ENCODE measurements at regions not wholly inside any gene's neighbourhood (a gene's known extent, or its start where the extent isn't known, plus 50 kb on each side); places are given as distances from the start of the nearest gene placed in this dataset.
"Not testable (repeated sequence)": the region's sequence is repeated elsewhere in the genome, so short reads cannot be mapped to it uniquely, and the experiment has no call there.

DNA sequence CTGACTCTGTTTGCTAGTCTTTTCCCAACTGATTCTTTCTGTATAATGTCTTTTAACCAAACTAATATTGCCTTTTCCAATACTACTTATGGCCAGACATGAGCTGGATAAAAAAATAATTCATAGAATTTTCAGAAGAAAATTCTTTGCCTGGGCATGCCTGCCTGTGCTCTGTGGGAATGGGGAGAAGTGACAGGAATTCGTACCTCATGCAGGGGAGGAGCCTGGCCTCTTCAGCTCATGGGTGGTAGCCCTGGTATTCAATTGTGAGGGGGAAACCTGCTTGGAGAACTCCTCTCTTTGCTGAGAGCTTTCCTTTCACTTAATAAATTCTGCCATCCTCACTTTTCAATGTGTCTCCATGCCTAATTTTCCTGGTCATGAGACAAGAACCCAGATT is 928.8 kb downstream of the FAM181B start:
- TF ChIP-seq, protein P1, sequence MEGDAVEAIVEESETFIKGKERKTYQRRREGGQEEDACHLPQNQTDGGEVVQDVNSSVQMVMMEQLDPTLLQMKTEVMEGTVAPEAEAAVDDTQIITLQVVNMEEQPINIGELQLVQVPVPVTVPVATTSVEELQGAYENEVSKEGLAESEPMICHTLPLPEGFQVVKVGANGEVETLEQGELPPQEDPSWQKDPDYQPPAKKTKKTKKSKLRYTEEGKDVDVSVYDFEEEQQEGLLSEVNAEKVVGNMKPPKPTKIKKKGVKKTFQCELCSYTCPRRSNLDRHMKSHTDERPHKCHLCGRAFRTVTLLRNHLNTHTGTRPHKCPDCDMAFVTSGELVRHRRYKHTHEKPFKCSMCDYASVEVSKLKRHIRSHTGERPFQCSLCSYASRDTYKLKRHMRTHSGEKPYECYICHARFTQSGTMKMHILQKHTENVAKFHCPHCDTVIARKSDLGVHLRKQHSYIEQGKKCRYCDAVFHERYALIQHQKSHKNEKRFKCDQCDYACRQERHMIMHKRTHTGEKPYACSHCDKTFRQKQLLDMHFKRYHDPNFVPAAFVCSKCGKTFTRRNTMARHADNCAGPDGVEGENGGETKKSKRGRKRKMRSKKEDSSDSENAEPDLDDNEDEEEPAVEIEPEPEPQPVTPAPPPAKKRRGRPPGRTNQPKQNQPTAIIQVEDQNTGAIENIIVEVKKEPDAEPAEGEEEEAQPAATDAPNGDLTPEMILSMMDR (IDR thresholded peaks at IDR 0.05): no peak
- Histone ChIP-seq H3K9me3 (no peaks in the 10 kb centered on the region), H3K27ac (no peak overlapping the region), H3K36me3 (no peaks in the 10 kb centered on the region), H3K4me3 (no peak overlapping the region), H3K4me1 (no peaks in the 10 kb centered on the region), H3K27me3 (ENCODE audit: low read depth) (no peaks in the 10 kb centered on the region)
- ATAC-seq (no peak), DNase-seq (no peak)
- intact Hi-C loops (cut with DNase I): no loop called here

DNA sequence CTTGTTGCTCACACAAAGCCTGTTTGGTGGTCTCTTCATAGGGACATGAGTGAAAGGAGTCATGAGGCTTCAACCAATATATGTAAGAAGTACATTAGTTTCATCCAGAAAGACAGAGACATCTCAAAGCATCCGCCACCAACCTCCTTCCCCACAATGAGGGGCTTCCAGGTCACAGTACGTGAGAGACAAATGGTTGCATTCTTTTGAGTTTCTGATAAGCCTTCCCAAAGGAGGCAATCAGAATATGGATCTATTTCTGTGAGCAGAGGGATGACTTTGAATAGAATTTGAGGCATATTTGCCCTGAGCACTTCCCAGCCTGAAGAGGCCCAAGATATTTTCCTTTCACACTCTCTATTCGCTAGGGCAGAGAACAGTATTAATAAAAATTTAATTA is 931.1 kb downstream of the FAM181B start:
- intact Hi-C loops (cut with DNase I): no loop called here

DNA sequence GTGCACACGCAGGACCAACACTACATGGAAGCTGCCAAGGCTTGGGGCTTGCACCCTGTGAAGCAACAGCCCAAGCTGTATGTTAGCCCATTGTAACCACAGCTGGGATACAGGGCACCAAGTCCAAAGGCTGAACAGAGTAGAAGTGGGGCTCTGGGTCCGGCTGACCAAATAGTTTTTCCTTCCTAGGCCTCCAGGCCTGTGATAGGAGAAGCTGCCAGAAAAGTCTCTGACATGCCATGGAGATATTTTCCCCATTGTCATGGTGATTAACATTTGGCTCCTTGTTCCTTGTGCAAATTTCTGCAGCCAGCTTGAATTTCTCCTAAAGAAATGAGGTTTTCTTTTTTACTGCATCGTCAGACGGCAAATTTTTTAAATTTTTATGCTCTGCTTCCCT is 941.2 kb downstream of the FAM181B start:
- no peak for DNase-seq
- Histone ChIP-seq H3K9me3 (no peaks in the 10 kb centered on the region), H3K36me3 (no peaks in the 10 kb centered on the region), H3K27ac (no peak overlapping the region), H3K27me3 (ENCODE audit: low read depth) (no peaks in the 10 kb centered on the region), H3K4me1 (no peaks in the 10 kb centered on the region), H3K4me3 (no peak overlapping the region)
- intact Hi-C loops (cut with DNase I): no loop called here
- no peak for ATAC-seq
- TF ChIP-seq, protein P1 (IDR thresholded peaks at IDR 0.05): no peak

More for the DNA sequence above, 931.1 kb downstream of the FAM181B start:
- TF ChIP-seq, protein P1 (IDR thresholded peaks at IDR 0.05): no peak
- ATAC-seq (no peak), DNase-seq (no peak)
- H3K36me3 ChIP-seq: no peaks in the 10 kb centered on the region
- H3K9me3 ChIP-seq: no peaks in the 10 kb centered on the region
- no peaks in the 10 kb centered on the region for H3K27me3 ChIP-seq (ENCODE audit: low read depth)
- H3K4me1 ChIP-seq: no peaks in the 10 kb centered on the region
- H3K27ac ChIP-seq: no peak overlapping the region
- no peak overlapping the region for H3K4me3 ChIP-seq

DNA sequence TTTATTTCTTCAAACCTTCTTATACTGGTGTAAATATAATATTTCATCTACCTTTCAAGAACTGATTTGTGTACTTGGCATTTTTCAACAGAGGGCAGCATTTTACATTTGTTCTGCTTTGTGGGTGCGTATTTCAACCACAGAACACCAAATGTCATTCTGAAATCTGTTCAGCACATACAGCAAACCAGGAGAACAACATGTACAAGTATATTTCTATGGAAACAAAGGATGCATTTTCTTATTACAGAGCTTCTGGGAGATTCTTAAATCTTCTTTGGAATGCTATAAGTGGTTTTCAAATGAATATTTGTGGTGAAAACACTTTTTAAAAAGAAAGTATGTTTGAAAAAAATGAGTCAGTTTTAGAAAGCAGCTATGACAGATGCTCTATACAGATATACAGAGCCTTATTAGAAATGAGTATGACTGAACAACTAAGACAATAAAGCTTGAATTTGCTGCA is 946.0 kb downstream of the FAM181B start:
- TF ChIP-seq, protein P1 (IDR thresholded peaks at IDR 0.05): no peak
- no peaks in the 10 kb centered on the region for H3K27me3 ChIP-seq (ENCODE audit: low read depth)
- ATAC-seq: no peak
- H3K4me1 ChIP-seq: no peaks in the 10 kb centered on the region
- H3K4me3 ChIP-seq: no peak overlapping the region
- no peaks in the 10 kb centered on the region for H3K9me3 ChIP-seq
- H3K36me3 ChIP-seq: no peaks in the 10 kb centered on the region
- DNase-seq: no peak
- no peak overlapping the region for H3K27ac ChIP-seq
- intact Hi-C loops (cut with DNase I): no loop called here

DNA sequence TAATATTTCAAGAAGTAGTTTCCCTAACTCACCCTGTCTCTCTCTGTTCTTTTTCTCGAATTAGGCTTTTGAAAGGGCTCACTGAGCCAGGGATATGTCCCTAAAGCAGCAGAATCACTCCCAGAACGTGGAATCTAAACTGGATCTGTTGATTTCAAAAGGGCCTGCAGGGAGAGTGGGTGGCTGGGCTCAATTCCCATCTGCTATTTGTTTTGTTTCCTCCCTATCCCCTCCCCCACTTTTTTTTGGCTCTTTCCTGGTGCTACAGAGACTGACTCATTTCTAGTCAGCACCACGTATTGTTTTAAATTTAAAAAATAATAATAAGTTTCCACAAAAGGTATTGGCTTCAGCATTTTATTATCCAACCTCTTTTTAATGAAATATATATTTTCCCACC is 961.5 kb downstream of the FAM181B start:
- no peak for DNase-seq
- no peak for ATAC-seq
- intact Hi-C loops (cut with DNase I): no loop called here
- Histone ChIP-seq H3K27me3 (ENCODE audit: low read depth) (no peaks in the 10 kb centered on the region), H3K9me3 (no peaks in the 10 kb centered on the region), H3K27ac (no peak overlapping the region), H3K4me3 (no peak overlapping the region), H3K36me3 (no peaks in the 10 kb centered on the region), H3K4me1 (no peaks in the 10 kb centered on the region)
- TF ChIP-seq, protein P1 (IDR thresholded peaks at IDR 0.05): no peak

DNA sequence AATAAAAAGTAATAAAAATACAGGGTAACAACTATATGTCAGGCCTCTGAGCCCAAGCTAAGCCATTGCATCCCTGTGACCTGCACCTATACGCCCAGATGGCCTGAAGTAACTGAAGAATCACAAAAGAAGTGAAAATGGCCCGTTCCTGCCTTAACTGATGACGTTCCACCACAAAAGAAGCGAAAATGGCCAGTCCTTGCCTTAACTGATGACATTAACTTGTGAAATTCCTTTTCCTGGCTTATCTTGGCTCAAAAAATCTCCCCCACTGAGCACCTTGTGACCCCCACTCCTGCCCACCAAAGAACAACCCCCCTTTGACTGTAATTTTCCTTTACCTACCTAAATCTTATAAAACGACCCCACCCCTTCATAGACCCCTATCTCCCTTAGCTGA is 963.8 kb downstream of the FAM181B start:
- ATAC-seq; H3K27me3 ChIP-seq (ENCODE audit: low read depth); DNase-seq; H3K4me1 ChIP-seq; H3K4me3 ChIP-seq; H3K9me3 ChIP-seq; H3K36me3 ChIP-seq; H3K27ac ChIP-seq; intact Hi-C loops (cut with DNase I): not testable (repeated sequence)

Data from lower lobe of right lung (tissue), 2 donors.